Activated T-helper 1 cell treated with anti-CD3 and anti-CD28 coated beads, Interleukin-12 subunit alpha, Interleukin-12 subunit beta, Interleukin-2, Interleukin-4 antibody, amounts not matched to agents 30 ng/mL and 10 ng/mL and 1 ng/mL, durations not matched to agents 14 hours and 24 hours and 36 hours (primary cell): ENCODE measurements at regions not wholly inside any gene's neighbourhood (a gene's known extent, or its start where the extent isn't known, plus 50 kb on each side); places are given as distances from the start of the nearest gene placed in this dataset.
"Not testable (repeated sequence)": the region's sequence is repeated elsewhere in the genome, so short reads cannot be mapped to it uniquely, and the experiment has no call there.

ENCODE experiments used
- DNase-seq: peaks from one replicate; pipeline ENCODE4 v3.0.0; 2021; ENCODE audit warnings: low spot score
- H3K27ac Mint-ChIP-seq: one replicate; pipeline ENCODE4 v1.8.0; 2021; ENCODE audit warnings: mild to moderate bottlenecking, mixed read lengths
- H3K27me3 Mint-ChIP-seq: one replicate; pipeline ENCODE4 v1.8.0; 2022; ENCODE audit warnings: mild to moderate bottlenecking, moderate library complexity, mixed read lengths; ENCODE audit not compliant: insufficient read depth
- H3K36me3 Mint-ChIP-seq: one replicate; pipeline ENCODE4 v1.8.0; 2021; ENCODE audit warnings: low read depth, mixed read lengths
- H3K4me1 Mint-ChIP-seq: one replicate; pipeline ENCODE4 v1.8.0; 2021; ENCODE audit warnings: low read depth, mixed read lengths
- H3K4me3 Mint-ChIP-seq: one replicate; pipeline ENCODE4 v1.8.0; 2021; ENCODE audit warnings: mild to moderate bottlenecking, moderate library complexity, mixed read lengths
- H3K9me3 Mint-ChIP-seq: one replicate; pipeline ENCODE4 v1.8.0; 2021; ENCODE audit warnings: mixed read lengths
- intact Hi-C: fragments of 100-400 bp; cut with micrococcal nuclease; formaldehyde crosslinking; loops from one replicate; pipeline ENCODE4 v1.15.1; 2024

GRCh38 chr17:20728181-20728580 lies 148.7 kb downstream of the CDRT15L2 start:
- Mint-ChIP-seq H3K4me1 (no peaks in the 10 kb centered on the region), H3K27me3 (peaks cover 11% of the 10 kb centered on the region), H3K9me3 (no peaks in the 10 kb centered on the region), H3K27ac (no peak overlapping the region), H3K4me3 (no peak overlapping the region), H3K36me3 (no peaks in the 10 kb centered on the region)
- DNase-seq = no peak
- intact Hi-C loops = no loop called here

DNA sequence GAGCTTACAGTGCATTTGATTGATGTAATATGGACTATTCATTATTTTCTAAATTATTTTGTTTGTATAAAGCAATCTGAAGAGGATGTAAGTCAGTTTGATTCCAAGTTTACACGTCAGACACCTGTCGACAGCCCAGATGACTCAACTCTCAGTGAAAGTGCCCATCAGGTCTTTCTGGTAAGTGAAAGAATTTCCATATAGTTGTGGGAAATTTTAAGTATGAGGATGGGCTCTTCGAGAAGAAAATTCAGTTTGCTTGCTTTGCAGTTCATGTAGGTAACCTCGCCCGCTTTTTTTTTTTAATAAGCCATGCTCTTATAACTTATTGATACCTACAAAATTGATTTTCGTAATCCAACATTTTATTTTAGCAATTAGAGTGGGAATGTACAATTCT lies 151.6 kb downstream of the CDRT15L2 start:
- H3K4me3 Mint-ChIP-seq, H3K27me3 Mint-ChIP-seq, DNase-seq, H3K4me1 Mint-ChIP-seq, H3K9me3 Mint-ChIP-seq, intact Hi-C loops, H3K27ac Mint-ChIP-seq, H3K36me3 Mint-ChIP-seq: not testable (repeated sequence)

GRCh38 chr17:20733923-20734322 lies 154.4 kb downstream of the CDRT15L2 start:
- DNase-seq = no peak
- H3K27ac Mint-ChIP-seq = no peak overlapping the region
- intact Hi-C loops = no loop called here
- H3K4me3 Mint-ChIP-seq = no peak overlapping the region
- no peaks in the 10 kb centered on the region for H3K9me3 Mint-ChIP-seq
- H3K36me3 Mint-ChIP-seq = no peaks in the 10 kb centered on the region
- no peaks in the 10 kb centered on the region for H3K4me1 Mint-ChIP-seq
- peaks cover 6% of the 10 kb centered on the region for H3K27me3 Mint-ChIP-seq

DNA sequence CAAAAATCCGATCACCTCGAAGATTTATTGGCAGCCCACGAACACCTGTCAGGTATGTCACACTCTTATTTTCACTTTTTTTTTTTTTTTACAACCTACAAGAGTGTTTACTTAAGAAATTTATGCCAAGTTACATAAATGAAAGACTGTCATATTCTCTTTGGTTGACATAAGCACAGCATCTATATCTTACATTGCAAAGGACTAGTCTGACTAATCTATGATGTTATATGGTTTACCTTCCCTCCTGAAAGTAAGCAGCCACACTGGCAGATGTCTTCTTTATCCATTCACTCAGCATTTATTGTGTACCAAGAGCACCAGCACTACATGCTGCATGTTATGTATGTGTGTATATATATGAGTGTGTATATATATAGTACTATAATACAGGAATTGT lies 156.3 kb downstream of the CDRT15L2 start:
- no peak for DNase-seq
- Mint-ChIP-seq H3K4me3 (no peak overlapping the region), H3K36me3 (no peaks in the 10 kb centered on the region), H3K27ac (no peak overlapping the region), H3K9me3 (no peaks in the 10 kb centered on the region), H3K27me3 (peaks cover 9% of the 10 kb centered on the region), H3K4me1 (no peaks in the 10 kb centered on the region)
- intact Hi-C loops = no loop called here

- H3K36me3 Mint-ChIP-seq, H3K4me1 Mint-ChIP-seq, H3K9me3 Mint-ChIP-seq, intact Hi-C loops, DNase-seq, H3K4me3 Mint-ChIP-seq, H3K27ac Mint-ChIP-seq: not testable (repeated sequence)
- H3K27me3 Mint-ChIP-seq = peaks cover 12% of the 10 kb centered on the region
These were observed 158.1 kb downstream of the CDRT15L2 start for GRCh38 chr17:20737636-20738035.

GRCh38 chr17:20771104-20771503 lies 191.6 kb downstream of the CDRT15L2 start:
- intact Hi-C loops = no loop called here
- no peaks in the 10 kb centered on the region for H3K36me3 Mint-ChIP-seq
- H3K27me3 Mint-ChIP-seq = peaks cover 2% of the 10 kb centered on the region
- H3K4me3 Mint-ChIP-seq = no peak overlapping the region
- no peaks in the 10 kb centered on the region for H3K9me3 Mint-ChIP-seq
- H3K27ac Mint-ChIP-seq = no peak overlapping the region
- peaks cover 5% of the 10 kb centered on the region for H3K4me1 Mint-ChIP-seq
- DNase-seq = no peak

- no peaks in the 10 kb centered on the region for H3K9me3 Mint-ChIP-seq
- no peak for DNase-seq
- H3K27me3 Mint-ChIP-seq = peaks cover 7% of the 10 kb centered on the region
- H3K36me3 Mint-ChIP-seq = no peaks in the 10 kb centered on the region
- no peak overlapping the region for H3K27ac Mint-ChIP-seq
- no peak overlapping the region for H3K4me3 Mint-ChIP-seq
- no peaks in the 10 kb centered on the region for H3K4me1 Mint-ChIP-seq
- intact Hi-C loops = no loop called here
These were observed 195.1 kb downstream of the CDRT15L2 start for GRCh38 chr17:20774472-20775135.

GRCh38 chr17:20775331-20775730 lies 195.8 kb downstream of the CDRT15L2 start:
- Mint-ChIP-seq H3K9me3 (no peaks in the 10 kb centered on the region), H3K27ac (no peak overlapping the region), H3K4me1 (no peaks in the 10 kb centered on the region), H3K27me3 (peaks cover 7% of the 10 kb centered on the region), H3K4me3 (no peak overlapping the region), H3K36me3 (no peaks in the 10 kb centered on the region)
- no peak for DNase-seq
- intact Hi-C loops = no loop called here

DNA sequence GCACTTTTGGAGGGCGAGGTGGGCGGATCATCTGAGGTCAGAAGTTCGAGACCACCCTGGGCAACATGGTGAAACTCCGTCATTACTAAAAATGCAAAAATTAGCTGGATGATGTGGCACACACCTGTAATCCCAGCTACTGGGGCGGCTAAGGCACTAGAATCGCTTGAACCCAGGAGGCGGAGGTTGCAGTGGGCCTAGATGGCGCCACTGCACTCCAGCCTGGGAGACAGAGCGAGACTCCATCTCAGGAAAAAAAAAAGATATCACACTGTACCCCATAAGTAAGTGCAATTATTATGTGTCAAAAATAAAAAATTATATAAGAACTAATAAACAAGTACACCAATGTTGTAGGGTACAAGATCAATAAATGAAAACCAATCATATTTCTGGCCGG lies 200.0 kb downstream of the CDRT15L2 start:
- no peaks in the 10 kb centered on the region for H3K9me3 Mint-ChIP-seq

DNA sequence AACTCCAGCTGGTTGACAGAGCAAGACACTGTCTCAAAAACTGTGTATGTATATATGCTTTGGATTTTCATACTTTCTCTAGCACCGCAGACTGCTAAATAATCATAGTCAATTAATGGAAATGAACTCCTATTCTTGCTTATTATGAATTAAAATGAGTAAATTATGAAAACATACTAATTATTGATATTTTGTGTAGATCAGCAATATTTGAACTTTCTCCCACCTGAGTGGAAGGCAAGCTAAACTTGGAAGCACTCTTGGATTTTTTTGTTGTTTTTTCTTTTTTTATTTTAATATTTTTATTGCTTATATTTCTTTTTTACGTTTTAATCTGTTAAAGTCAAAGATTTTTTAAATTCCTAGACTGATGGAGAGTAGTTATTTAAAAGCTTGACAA lies 201.7 kb downstream of the CDRT15L2 start:
- H3K4me1 Mint-ChIP-seq = no peaks in the 10 kb centered on the region

More for the DNA sequence above, 200.0 kb downstream of the CDRT15L2 start:
- no peak overlapping the region for H3K4me3 Mint-ChIP-seq
- H3K4me1 Mint-ChIP-seq = no peaks in the 10 kb centered on the region
- peaks cover 5% of the 10 kb centered on the region for H3K27me3 Mint-ChIP-seq
- no peaks in the 10 kb centered on the region for H3K36me3 Mint-ChIP-seq
- DNase-seq = no peak
- intact Hi-C loops = no loop called here
- H3K27ac Mint-ChIP-seq = no peak overlapping the region

DNA sequence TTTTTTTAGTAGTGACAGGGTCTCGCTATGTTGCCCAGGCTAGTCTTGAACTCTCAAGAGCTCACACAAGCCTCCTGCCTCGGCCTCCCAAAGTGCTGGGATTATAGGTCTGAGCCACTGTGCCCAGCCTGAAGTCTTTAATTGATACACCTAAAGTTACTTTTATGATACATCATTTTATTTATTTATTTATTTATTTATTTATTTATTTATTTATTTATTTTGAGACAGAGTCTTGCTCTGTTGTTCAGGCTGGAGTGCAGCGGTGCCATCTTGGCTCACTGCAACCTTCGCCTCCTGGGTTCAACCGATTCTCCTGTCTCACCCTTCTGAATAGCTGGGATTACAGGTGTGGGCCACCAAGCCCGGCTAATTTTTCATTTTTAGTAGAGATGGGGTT lies 202.3 kb downstream of the CDRT15L2 start:
- H3K4me3 Mint-ChIP-seq, DNase-seq, intact Hi-C loops, H3K9me3 Mint-ChIP-seq, H3K27ac Mint-ChIP-seq, H3K4me1 Mint-ChIP-seq, H3K36me3 Mint-ChIP-seq: not testable (repeated sequence)
- H3K27me3 Mint-ChIP-seq = peaks cover 19% of the 10 kb centered on the region

More for the DNA sequence above, 201.7 kb downstream of the CDRT15L2 start:
- peaks cover 17% of the 10 kb centered on the region for H3K27me3 Mint-ChIP-seq
- H3K36me3 Mint-ChIP-seq = no peaks in the 10 kb centered on the region
- no peaks in the 10 kb centered on the region for H3K9me3 Mint-ChIP-seq
- no peak overlapping the region for H3K27ac Mint-ChIP-seq
- no peak for DNase-seq
- intact Hi-C loops = no loop called here
- H3K4me3 Mint-ChIP-seq = no peak overlapping the region

DNA sequence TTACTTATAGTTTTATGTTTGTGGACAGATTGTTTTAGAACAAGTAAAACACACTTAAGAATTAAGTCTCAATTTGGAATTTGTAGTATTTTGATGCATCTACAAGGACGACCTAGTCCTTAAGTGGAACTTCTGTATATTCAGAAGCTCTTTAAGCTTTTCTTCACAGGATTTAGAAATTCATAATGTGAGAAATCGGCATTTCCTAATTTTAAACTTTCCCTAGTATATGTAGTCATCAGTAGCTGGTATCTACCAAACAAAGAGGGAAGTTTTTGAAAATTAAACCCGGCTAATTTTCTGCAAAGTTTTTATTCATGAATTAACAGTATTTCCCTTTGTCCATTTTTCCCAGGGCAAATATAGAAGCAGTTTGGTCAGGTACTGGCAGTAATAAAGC lies 203.6 kb downstream of the CDRT15L2 start:
- no peak for DNase-seq
- H3K27ac Mint-ChIP-seq = no peak overlapping the region
- H3K27me3 Mint-ChIP-seq = peaks cover 17% of the 10 kb centered on the region
- H3K36me3 Mint-ChIP-seq = no peaks in the 10 kb centered on the region
- no peaks in the 10 kb centered on the region for H3K4me1 Mint-ChIP-seq
- H3K9me3 Mint-ChIP-seq = no peaks in the 10 kb centered on the region
- H3K4me3 Mint-ChIP-seq = no peak overlapping the region
- intact Hi-C loops = no loop called here

DNA sequence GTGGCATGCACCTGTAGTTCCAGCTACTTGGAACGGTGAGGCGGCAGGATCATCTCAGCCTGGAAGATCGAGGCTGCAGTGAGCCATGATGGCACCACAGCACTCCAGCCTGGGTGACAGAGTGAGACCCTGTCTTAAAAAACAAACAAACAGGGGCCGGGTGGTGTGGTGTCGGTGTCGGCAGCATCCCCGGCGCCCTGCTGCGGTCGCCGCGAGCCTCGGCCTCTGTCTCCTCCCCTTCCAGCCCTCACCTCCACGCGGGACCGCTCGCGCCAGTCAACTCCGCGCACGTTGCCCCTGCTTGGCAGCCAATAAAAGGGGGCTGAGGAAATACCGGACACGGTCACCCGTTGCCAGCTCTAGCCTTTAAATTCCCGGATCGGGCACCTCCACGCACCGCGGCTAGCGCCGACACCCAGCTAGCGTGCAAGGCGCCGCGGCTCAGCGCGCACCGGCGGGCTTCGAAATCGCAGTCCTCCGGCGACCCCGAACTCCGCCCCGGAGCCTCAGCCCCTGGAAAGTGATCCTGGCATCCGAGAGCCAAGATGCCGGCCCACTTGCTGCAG lies 204.7 kb downstream of the CDRT15L2 start:
- intact Hi-C loops = no loop called here
- no peaks in the 10 kb centered on the region for H3K4me1 Mint-ChIP-seq
- H3K9me3 Mint-ChIP-seq = no peaks in the 10 kb centered on the region
- H3K27me3 Mint-ChIP-seq = peaks cover 17% of the 10 kb centered on the region
- no peak for DNase-seq
- H3K4me3 Mint-ChIP-seq = no peak overlapping the region
- H3K27ac Mint-ChIP-seq = no peak overlapping the region
- H3K36me3 Mint-ChIP-seq = no peaks in the 10 kb centered on the region

GRCh38 chr17:20787281-20787680 lies 207.8 kb downstream of the CDRT15L2 start:
- Mint-ChIP-seq H3K9me3 (no peaks in the 10 kb centered on the region), H3K27me3 (peaks cover 17% of the 10 kb centered on the region), H3K4me1 (no peaks in the 10 kb centered on the region), H3K4me3 (no peak overlapping the region), H3K36me3 (no peaks in the 10 kb centered on the region), H3K27ac (no peak overlapping the region)
- DNase-seq = no peak
- intact Hi-C loops = no loop called here
